GM23338 (cell line): ENCODE measurements at regions not wholly inside any gene's neighbourhood (a gene's known extent, or its start where the extent isn't known, plus 50 kb on each side); places are given as distances from the start of the nearest gene placed in this dataset.

Source experiments
- CREB1 ChIP-seq: fragments of 250-450 bp; sonication (Bioruptor Pico); IDR thresholded peaks from 2 replicates; pipeline ENCODE4 v1.5.0; 2020; ENCODE audit warnings: low read depth, mild to moderate bottlenecking, moderate library complexity
- EZH2 ChIP-seq: fragments of 200-600 bp; sonication (generic); IDR thresholded peaks from one replicate; pipeline ENCODE4 v1.8.0; 2017; ENCODE audit warnings: antibody characterized with exemption, mild to moderate bottlenecking, low read depth; ENCODE audit not compliant: unreplicated experiment
- EZH2phosphoT487 ChIP-seq: fragments of 200-600 bp; sonication (generic); IDR thresholded peaks from one replicate; pipeline ENCODE4 v1.8.1; 2018; ENCODE audit warnings: antibody characterized with exemption; ENCODE audit not compliant: unreplicated experiment
- JUNB ChIP-seq: IDR thresholded peaks from one replicate; pipeline ENCODE4 v1.6.1; 2016; ENCODE audit warnings: antibody characterized with exemption; ENCODE audit not compliant: unreplicated experiment
- POLR2AphosphoS5 ChIP-seq: IDR thresholded peaks from 2 replicates; pipeline ENCODE4 v1.6.1; 2016; ENCODE audit warnings: antibody characterized with exemption, low read depth
- STAT1 ChIP-seq: IDR thresholded peaks from one replicate; pipeline ENCODE4 v1.6.1; 2016; ENCODE audit warnings: antibody characterized with exemption; ENCODE audit not compliant: unreplicated experiment
- TF ChIP-seq, protein P1 (sequence below), 2 experiments: fragments of 200-600 bp in 1 of 2; sonication (generic) in 1 of 2; conservative IDR thresholded peaks; 2 replicates each; pipeline versions ENCODE4 v1.5.1 to v1.6.1; 2016 to 2017; ENCODE audit warnings: antibody characterized with exemption in 2 of 2, low read depth in 2 of 2, mild to moderate bottlenecking in 2 of 2, moderate library complexity in 1 of 2
- TF ChIP-seq, protein P2 (sequence below): IDR thresholded peaks from one replicate; pipeline ENCODE4 v1.6.1; 2018; ENCODE audit warnings: antibody characterized with exemption; ENCODE audit not compliant: unreplicated experiment

DNA sequence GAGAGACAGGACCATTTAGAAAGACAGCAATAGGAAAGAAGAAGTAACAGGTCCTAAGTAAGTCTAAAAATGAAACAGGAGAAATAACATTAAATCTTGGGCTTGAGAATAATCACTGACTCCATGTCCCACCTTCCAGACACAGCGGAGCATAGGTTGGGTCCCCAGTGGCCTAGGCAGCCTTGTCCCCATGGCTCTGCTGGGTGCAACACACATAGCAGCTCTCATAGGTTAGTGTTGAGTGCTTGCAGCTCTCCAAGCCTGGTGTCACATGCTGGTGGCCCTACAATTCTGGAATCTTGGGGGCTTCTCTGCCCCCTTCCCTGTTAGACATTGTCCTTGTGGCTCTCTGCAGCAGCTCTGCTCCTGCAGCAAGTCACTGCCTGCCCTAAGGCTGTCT, 952.8 kb upstream of the ADGRL2 start:
- TF ChIP-seq POLR2AphosphoS5 (no peak), CREB1 (CRISPR knock-in tag) (no peak), EZH2phosphoT487 (no peak), EZH2 (no peak), STAT1 (no peak), JUNB (no peak)
- TF ChIP-seq, protein P1, sequence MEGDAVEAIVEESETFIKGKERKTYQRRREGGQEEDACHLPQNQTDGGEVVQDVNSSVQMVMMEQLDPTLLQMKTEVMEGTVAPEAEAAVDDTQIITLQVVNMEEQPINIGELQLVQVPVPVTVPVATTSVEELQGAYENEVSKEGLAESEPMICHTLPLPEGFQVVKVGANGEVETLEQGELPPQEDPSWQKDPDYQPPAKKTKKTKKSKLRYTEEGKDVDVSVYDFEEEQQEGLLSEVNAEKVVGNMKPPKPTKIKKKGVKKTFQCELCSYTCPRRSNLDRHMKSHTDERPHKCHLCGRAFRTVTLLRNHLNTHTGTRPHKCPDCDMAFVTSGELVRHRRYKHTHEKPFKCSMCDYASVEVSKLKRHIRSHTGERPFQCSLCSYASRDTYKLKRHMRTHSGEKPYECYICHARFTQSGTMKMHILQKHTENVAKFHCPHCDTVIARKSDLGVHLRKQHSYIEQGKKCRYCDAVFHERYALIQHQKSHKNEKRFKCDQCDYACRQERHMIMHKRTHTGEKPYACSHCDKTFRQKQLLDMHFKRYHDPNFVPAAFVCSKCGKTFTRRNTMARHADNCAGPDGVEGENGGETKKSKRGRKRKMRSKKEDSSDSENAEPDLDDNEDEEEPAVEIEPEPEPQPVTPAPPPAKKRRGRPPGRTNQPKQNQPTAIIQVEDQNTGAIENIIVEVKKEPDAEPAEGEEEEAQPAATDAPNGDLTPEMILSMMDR (conservative IDR thresholded peaks at IDR 0.05; ENCODE audit: low read depth in 2 of 2), result no peak
- TF ChIP-seq, protein P2, sequence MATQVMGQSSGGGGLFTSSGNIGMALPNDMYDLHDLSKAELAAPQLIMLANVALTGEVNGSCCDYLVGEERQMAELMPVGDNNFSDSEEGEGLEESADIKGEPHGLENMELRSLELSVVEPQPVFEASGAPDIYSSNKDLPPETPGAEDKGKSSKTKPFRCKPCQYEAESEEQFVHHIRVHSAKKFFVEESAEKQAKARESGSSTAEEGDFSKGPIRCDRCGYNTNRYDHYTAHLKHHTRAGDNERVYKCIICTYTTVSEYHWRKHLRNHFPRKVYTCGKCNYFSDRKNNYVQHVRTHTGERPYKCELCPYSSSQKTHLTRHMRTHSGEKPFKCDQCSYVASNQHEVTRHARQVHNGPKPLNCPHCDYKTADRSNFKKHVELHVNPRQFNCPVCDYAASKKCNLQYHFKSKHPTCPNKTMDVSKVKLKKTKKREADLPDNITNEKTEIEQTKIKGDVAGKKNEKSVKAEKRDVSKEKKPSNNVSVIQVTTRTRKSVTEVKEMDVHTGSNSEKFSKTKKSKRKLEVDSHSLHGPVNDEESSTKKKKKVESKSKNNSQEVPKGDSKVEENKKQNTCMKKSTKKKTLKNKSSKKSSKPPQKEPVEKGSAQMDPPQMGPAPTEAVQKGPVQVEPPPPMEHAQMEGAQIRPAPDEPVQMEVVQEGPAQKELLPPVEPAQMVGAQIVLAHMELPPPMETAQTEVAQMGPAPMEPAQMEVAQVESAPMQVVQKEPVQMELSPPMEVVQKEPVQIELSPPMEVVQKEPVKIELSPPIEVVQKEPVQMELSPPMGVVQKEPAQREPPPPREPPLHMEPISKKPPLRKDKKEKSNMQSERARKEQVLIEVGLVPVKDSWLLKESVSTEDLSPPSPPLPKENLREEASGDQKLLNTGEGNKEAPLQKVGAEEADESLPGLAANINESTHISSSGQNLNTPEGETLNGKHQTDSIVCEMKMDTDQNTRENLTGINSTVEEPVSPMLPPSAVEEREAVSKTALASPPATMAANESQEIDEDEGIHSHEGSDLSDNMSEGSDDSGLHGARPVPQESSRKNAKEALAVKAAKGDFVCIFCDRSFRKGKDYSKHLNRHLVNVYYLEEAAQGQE, result no peak
